SK-N-MC (cell line): ENCODE measurements at regions not wholly inside any gene's neighbourhood (a gene's known extent, or its start where the extent isn't known, plus 50 kb on each side); places are given as distances from the start of the nearest gene placed in this dataset.

Experiments used
- DNase-seq: peaks from one replicate; pipeline ENCODE4 v3.0.0-alpha.2; 2011; ENCODE audit warnings: low read depth, low spot score
- H3K27ac ChIP-seq: fragments of 200-600 bp; sonication (generic); 2 replicates; pipeline ENCODE4 v1.5.1; 2016; ENCODE audit warnings: mixed run types
- H3K36me3 ChIP-seq: fragments of 200-600 bp; sonication (generic); 2 replicates; pipeline ENCODE4 v1.6.1; 2017; ENCODE audit warnings: antibody characterized with exemption, low read length, mixed read lengths; ENCODE audit not compliant: insufficient read depth
- H3K4me3 ChIP-seq: fragments of 200-600 bp; sonication (generic); 2 replicates; pipeline ENCODE4 v1.5.1; 2016
- H3K9ac ChIP-seq: fragments of 200-600 bp; sonication (generic); 2 replicates; pipeline ENCODE4 v1.8.0; 2017; ENCODE audit warnings: mixed run types, mixed read lengths; ENCODE audit not compliant: insufficient read length
- H3K9me3 ChIP-seq: fragments of 200-600 bp; sonication (generic); 2 replicates; pipeline ENCODE4 v1.6.1; 2017; ENCODE audit warnings: low read depth, mild to moderate bottlenecking, antibody characterized with exemption, low read length, moderate library complexity, mixed read lengths
- EZH2 ChIP-seq: fragments of 200-600 bp; sonication (generic); IDR thresholded peaks from one replicate; pipeline ENCODE4 v1.6.1; 2017; ENCODE audit warnings: antibody characterized with exemption
- FOXP2 ChIP-seq: optimal IDR thresholded peaks from 2 replicates; pipeline ENCODE3; 2011; ENCODE audit warnings: mild to moderate bottlenecking, moderate library complexity; ENCODE audit not compliant: insufficient read depth; ENCODE audit errors: extremely low read length, control extremely low read depth
- POLR2AphosphoS5 ChIP-seq: IDR thresholded peaks from 2 replicates; pipeline ENCODE4 v1.6.1; 2012; ENCODE audit warnings: mild to moderate bottlenecking, low read depth, low read length, borderline replicate concordance

DNA sequence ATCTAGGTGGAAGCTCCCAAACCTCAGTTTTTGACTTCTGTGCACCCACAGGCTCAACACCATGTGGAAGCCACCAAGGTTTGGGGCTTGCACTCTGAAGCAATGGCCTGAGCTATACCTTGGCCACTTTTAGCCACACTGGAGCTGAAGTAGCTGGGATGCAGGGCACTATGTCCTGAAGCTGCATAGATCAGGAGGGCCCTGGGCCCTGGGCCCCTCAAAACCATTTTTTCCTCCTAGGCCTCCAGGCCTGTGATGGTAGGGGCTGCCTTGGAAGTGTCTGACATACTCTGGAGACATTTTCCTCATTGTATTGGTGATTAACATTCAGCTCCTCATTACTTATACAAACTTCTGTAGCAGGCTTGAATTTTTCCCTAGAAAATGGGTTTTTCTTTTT lies 273.7 kb downstream of the FGF9 start:
- TF ChIP-seq POLR2AphosphoS5 (no peak), FOXP2 (no peak), EZH2 (no peak)
- no peak overlapping the region for H3K9ac ChIP-seq
- no peaks in the 10 kb centered on the region for H3K36me3 ChIP-seq
- no peaks in the 10 kb centered on the region for H3K9me3 ChIP-seq
- DNase-seq: no peak
- H3K4me3 ChIP-seq: no peak overlapping the region
- no peak overlapping the region for H3K27ac ChIP-seq

DNA sequence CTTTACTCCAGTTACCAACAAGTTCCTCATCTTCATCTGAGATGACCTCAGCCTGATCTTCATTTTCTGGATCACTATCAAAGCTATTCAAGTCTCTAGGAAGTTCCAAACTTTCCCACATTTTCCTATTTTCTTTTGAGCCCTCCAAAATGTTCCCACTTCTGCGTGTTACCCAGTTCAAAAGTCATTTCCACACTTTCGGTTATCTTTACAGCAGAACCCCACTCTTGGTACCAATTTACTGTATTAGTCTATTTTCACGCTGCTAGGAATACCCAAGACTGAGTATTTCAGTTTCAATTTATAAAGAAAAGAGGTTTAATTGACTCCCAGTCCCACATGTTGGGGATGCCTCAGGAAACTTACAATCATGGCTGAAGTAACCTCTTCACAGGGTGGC lies 274.3 kb downstream of the FGF9 start:
- Histone ChIP-seq H3K4me3 (no peak overlapping the region), H3K9ac (no peak overlapping the region), H3K36me3 (no peaks in the 10 kb centered on the region), H3K9me3 (no peaks in the 10 kb centered on the region), H3K27ac (no peak overlapping the region)
- DNase-seq: no peak
- TF ChIP-seq POLR2AphosphoS5 (no peak), FOXP2 (no peak), EZH2 (no peak)

DNA sequence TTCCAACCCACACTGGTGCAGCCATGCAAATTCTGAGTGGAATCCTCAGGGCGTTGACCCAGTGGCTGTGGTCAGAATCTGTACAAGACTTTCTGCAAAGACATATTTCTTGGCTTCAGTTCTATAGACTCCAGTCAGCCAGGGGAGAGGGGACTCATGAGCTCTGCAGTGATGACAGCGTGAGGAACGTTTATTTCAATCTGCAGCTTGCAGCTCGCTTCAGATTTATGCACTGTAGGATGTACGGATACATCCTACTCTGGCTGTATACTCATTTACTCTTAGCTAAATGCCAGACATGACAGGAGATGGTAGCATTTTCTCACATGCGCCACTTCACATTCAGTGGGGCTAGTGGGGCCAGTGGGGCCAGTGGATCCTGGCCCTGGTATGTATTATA lies 276.1 kb downstream of the FGF9 start:
- H3K9ac ChIP-seq: no peak overlapping the region
- no peak for DNase-seq
- no peak for TF ChIP-seq FOXP2
- TF ChIP-seq POLR2AphosphoS5: no peak
- no peak for TF ChIP-seq EZH2
- no peaks in the 10 kb centered on the region for H3K36me3 ChIP-seq
- no peaks in the 10 kb centered on the region for H3K9me3 ChIP-seq
- H3K27ac ChIP-seq: no peak overlapping the region
- no peak overlapping the region for H3K4me3 ChIP-seq

DNA sequence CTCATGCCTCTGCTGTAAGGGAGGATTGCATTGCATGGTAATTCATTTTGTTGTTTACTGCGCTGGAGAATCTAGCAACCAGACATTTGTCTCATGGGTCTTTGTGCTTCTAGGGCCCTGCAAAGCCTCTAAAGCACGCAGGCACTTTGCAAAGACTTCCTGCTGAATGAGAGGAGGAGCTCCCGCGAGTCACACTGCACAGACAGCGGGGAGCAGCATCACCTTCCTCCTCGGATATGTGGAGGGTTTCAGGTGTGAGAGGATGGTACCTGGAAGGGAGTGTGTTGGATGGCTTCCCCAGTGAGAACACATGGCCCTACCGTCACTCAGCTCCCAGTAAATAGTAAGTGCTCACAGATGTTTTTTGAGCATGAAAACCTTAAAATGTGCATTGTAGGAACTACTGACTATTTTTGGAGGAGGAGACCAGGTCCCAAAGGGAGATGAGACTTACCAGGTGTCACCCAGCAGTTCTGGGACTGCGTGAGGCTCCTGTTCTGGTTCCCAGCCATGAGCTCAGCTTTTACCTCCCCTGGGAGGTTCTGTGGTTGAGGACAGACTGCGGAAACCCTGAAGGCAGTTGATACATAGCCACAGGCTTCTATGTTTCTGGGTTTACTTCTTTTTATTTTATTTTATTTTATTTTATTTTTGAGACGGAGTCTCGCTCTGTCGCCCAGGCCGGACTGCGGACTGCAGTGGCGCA lies 278.0 kb downstream of the FGF9 start:
- Histone ChIP-seq H3K9ac (no peak overlapping the region), H3K9me3 (no peaks in the 10 kb centered on the region), H3K27ac (no peak overlapping the region), H3K4me3 (no peak overlapping the region), H3K36me3 (no peaks in the 10 kb centered on the region)
- TF ChIP-seq FOXP2: no peak
- TF ChIP-seq POLR2AphosphoS5: no peak
- TF ChIP-seq EZH2: no peak
- no peak for DNase-seq

DNA sequence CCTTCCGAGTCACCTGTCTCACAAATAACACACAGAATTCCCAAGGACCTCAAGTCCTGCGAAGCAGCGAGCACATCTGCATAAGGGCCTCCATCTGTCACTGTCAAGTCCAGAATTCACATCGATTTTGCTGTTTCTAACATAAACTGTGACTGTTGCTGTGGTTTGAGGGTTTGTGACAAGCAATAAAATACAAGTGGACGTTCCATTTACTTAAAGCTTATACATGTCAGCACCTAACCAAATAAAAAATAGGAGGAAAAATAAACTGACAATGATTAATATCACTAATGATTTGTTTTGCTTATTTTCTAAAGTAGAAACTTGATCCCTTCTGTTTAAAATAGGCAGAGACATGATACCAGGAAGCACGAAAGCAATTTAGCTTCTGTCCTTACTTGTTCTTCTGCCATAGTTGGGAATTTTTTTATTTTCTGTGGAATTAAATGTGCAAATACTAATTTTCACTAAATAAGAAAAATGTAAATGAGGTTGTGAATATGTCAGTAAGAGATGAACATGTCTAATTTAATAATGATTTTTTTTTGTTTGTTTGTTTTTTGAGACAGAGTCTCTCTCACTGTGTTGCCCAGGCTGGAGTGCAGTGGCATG lies 279.1 kb downstream of the FGF9 start:
- DNase-seq: no peak
- no peak overlapping the region for H3K4me3 ChIP-seq
- no peaks in the 10 kb centered on the region for H3K36me3 ChIP-seq
- H3K9me3 ChIP-seq: no peaks in the 10 kb centered on the region
- H3K27ac ChIP-seq: no peak overlapping the region
- no peak for TF ChIP-seq FOXP2
- TF ChIP-seq POLR2AphosphoS5: no peak
- TF ChIP-seq EZH2: no peak
- H3K9ac ChIP-seq: no peak overlapping the region

DNA sequence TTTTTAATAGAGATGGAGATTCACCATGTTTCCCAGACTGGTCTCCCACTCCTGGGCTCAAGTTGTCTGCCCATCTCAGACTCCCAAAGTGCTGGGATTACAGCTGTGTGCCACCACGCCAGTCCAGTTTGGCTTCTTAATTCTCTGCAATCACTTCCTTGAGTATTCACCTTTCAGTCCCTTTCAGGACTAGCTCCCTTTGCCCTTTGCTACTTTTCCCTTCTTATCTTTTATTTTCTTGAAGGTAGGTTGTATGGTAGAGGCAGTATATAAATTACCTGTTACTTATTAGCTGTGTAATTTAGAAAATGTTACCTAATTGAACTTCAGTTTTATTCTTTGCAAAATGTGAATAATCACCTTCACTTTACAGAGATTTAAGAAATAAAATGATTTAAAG lies 285.8 kb downstream of the FGF9 start:
- Histone ChIP-seq H3K4me3 (no peak overlapping the region), H3K9ac (no peak overlapping the region), H3K9me3 (no peaks in the 10 kb centered on the region), H3K27ac (no peak overlapping the region), H3K36me3 (no peaks in the 10 kb centered on the region)
- DNase-seq: no peak
- TF ChIP-seq EZH2 (no peak), POLR2AphosphoS5 (no peak), FOXP2 (no peak)

DNA sequence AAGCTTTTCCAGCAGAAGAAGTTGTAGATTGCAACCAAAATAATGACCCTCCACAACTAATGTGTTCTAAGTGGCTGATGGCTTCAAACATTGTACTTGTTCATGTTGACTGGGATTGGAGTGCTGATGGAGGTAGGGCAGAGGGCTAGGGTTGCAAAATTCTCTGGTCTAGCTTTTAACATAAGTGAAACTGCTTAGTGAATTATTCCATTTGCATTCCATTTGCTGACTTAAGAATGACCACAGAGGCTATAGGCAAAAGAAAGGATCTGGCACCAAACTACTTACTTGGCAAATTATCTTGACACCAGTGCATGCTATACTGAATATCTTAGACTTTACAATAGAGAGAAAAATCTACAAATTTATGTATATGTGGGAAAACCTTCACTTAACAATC lies 287.0 kb downstream of the FGF9 start:
- Histone ChIP-seq H3K4me3 (no peak overlapping the region), H3K9ac (no peak overlapping the region), H3K36me3 (no peaks in the 10 kb centered on the region), H3K27ac (no peak overlapping the region), H3K9me3 (no peaks in the 10 kb centered on the region)
- DNase-seq: no peak
- no peak for TF ChIP-seq FOXP2
- TF ChIP-seq EZH2: no peak
- no peak for TF ChIP-seq POLR2AphosphoS5

DNA sequence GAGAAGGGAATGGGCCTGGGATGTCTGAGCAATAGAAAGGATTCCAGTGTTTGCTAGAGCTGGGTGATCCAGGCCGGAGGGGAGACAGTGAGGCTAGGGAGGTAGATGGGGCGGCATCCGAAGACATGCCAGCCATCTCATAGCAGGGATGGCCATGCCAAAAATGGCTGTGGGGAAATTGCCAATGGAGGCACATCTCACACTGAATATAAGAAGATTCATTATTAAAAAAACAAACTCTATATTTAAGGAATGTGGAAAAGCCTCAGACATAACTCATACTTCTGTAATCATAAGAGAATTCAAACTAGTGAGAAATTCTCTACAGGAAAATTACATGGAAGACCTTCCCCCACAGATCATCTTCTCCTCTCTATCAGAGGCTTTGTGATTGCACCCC lies 289.2 kb downstream of the FGF9 start:
- no peak for DNase-seq
- Histone ChIP-seq H3K4me3 (no peak overlapping the region), H3K9ac (no peak overlapping the region), H3K9me3 (no peaks in the 10 kb centered on the region), H3K27ac (no peak overlapping the region), H3K36me3 (no peaks in the 10 kb centered on the region)
- TF ChIP-seq EZH2 (no peak), FOXP2 (no peak), POLR2AphosphoS5 (no peak)

DNA sequence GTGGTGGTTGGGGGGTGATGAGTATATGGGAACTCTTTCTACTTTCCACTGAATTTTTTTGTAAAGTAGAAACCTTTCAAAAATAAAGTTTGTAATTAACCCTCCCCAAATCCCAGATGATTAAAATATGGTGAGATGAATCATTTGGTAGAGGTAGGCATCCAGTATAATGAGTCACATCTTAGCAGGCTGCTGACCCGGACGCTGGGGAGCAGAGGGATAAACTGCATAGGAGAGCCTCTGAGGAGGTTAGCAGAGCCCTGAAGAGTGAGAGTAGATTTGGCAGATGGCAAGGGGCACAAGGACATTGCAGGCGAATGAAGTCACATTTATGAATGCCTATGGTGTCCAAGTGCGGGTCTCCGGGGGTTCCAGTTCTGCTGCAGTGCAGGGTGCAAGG lies 293.8 kb downstream of the FGF9 start:
- no peak for DNase-seq
- H3K27ac ChIP-seq: no peak overlapping the region
- H3K36me3 ChIP-seq: no peaks in the 10 kb centered on the region
- H3K9me3 ChIP-seq: no peaks in the 10 kb centered on the region
- no peak overlapping the region for H3K4me3 ChIP-seq
- no peak overlapping the region for H3K9ac ChIP-seq
- no peak for TF ChIP-seq EZH2
- no peak for TF ChIP-seq FOXP2
- no peak for TF ChIP-seq POLR2AphosphoS5
